ENCODE measurements at regions not wholly inside any gene's neighbourhood (a gene's known extent, or its start where the extent isn't known, plus 50 kb on each side); places are given as distances from the start of the nearest gene placed in this dataset.
"Not testable (repeated sequence)": the region's sequence is repeated elsewhere in the genome, so short reads cannot be mapped to it uniquely, and the experiment has no call there.

DNA sequence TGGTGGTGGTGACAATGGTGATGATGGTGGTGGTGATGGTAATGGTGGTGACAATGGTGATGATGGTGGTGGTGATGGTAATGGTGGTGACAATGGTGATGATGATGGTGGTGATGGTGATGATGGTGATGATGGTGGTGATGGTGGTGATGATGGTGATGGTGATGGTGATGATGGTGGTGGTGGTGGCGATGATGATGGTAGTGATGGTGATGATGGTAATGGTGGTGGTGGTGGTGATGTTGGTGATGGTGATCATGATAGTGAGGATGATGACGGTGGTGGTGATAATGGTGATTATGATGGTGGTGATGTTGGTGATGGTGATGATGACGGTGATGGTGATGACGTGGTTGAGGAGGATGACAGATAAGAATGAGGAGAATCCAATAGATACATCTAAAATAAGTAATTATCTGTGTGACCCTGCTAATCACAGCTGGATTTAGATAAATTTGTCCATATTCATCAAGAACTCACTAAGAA, 170.7 kb upstream of the SFSWAP start:
- H3K4me3 Mint-ChIP-seq (ENCODE audit: unreplicated experiment), result no peak overlapping the region

DNA sequence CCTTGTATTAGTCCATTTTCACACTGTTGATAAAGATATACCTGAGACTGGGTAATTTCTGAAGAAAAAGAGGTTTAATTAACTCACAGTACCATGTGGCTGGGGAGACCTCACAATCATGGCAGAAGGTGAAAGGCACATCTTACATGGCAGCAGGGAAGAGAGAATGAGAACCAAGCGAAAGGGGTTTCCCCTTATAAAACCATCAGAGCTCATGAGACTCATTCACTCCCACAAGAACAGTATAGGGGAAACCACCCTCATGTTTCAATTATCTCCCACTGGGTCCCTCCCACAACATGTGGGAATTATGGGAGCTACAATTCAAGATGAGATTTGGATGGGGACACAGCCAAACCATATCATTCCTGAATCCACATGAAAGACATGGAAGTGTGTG, 169.4 kb upstream of the SFSWAP start:
- not testable (repeated sequence) for H3K27ac Mint-ChIP-seq (ENCODE audit: unreplicated experiment); H3K4me3 Mint-ChIP-seq (ENCODE audit: unreplicated experiment); H3K36me3 Mint-ChIP-seq (ENCODE audit: unreplicated experiment); H3K9me3 Mint-ChIP-seq (ENCODE audit: unreplicated experiment); DNase-seq (ENCODE audit: extremely low spot score, unreplicated experiment); H3K4me1 Mint-ChIP-seq (ENCODE audit: unreplicated experiment); H3K27me3 Mint-ChIP-seq (ENCODE audit: unreplicated experiment)

More for the DNA sequence above, 170.7 kb upstream of the SFSWAP start:
- no peak for DNase-seq (ENCODE audit: extremely low spot score, unreplicated experiment)
- H3K4me1 Mint-ChIP-seq (ENCODE audit: unreplicated experiment), result no peaks in the 10 kb centered on the region
- TF ChIP-seq CTCF (IDR thresholded peaks at IDR 0.05), result no peak
- H3K9me3 Mint-ChIP-seq (ENCODE audit: unreplicated experiment), result no peaks in the 10 kb centered on the region
- H3K27me3 Mint-ChIP-seq (ENCODE audit: unreplicated experiment), result no peaks in the 10 kb centered on the region
- H3K36me3 Mint-ChIP-seq (ENCODE audit: unreplicated experiment), result no peaks in the 10 kb centered on the region
- no peak overlapping the region for H3K27ac Mint-ChIP-seq (ENCODE audit: unreplicated experiment)

DNA sequence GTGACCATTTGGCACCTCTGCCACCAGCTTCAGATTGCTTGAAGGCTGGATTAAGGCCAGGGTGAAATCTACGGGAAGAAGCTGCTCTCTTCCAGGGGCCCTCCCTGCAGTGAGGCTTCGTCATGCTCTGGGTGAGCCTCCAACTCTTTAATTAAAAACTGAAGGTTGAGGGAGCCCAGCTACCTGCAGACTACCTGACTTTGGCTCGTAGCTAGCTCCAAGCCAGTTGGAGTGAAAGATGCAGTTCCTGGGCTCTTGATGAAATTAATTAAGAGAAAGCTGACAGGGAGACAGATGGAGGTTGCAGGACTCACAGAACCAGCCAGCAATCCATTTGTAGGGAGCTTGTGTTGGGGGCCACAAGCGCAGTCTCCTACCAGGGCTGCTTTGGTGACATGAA, 168.5 kb upstream of the SFSWAP start:
- Mint-ChIP-seq H3K4me3 (ENCODE audit: unreplicated experiment) (no peak overlapping the region), H3K36me3 (ENCODE audit: unreplicated experiment) (no peaks in the 10 kb centered on the region), H3K27ac (ENCODE audit: unreplicated experiment) (no peak overlapping the region), H3K9me3 (ENCODE audit: unreplicated experiment) (no peaks in the 10 kb centered on the region), H3K27me3 (ENCODE audit: unreplicated experiment) (no peaks in the 10 kb centered on the region), H3K4me1 (ENCODE audit: unreplicated experiment) (no peaks in the 10 kb centered on the region)
- no peak for TF ChIP-seq CTCF (IDR thresholded peaks at IDR 0.05)
- DNase-seq (ENCODE audit: extremely low spot score, unreplicated experiment), result no peak

- DNase-seq (ENCODE audit: extremely low spot score, unreplicated experiment), result no peak
- Mint-ChIP-seq H3K4me1 (ENCODE audit: unreplicated experiment) (no peaks in the 10 kb centered on the region), H3K27ac (ENCODE audit: unreplicated experiment) (no peak overlapping the region), H3K27me3 (ENCODE audit: unreplicated experiment) (no peaks in the 10 kb centered on the region), H3K9me3 (ENCODE audit: unreplicated experiment) (no peaks in the 10 kb centered on the region), H3K36me3 (ENCODE audit: unreplicated experiment) (no peaks in the 10 kb centered on the region), H3K4me3 (ENCODE audit: unreplicated experiment) (no peak overlapping the region)
- no peak for TF ChIP-seq CTCF (IDR thresholded peaks at IDR 0.05)
Observed at GRCh38 chr12:131543040-131543439, 167.8 kb upstream of the SFSWAP start.

DNA sequence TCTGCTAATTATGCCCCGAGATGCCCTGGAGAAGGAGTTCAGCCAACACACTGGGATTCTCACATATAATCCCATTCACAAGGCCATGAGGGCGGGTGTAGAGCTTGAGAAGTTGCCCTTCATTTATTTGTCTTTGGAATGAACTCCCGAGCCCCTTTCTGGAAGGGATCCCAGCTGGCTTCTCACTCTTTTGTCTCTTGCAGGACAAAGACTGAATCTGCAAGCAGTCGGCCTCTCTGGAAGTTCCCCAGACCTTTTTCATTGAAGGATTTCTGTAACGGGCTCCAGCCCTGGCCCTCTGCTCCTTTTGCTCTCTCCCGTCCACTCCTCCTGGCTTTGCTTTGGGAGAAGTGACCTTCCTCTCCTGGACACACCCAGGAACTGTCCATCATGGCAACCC, 163.3 kb upstream of the SFSWAP start:
- Mint-ChIP-seq H3K9me3 (ENCODE audit: unreplicated experiment) (no peaks in the 10 kb centered on the region), H3K27me3 (ENCODE audit: unreplicated experiment) (no peaks in the 10 kb centered on the region), H3K27ac (ENCODE audit: unreplicated experiment) (no peak overlapping the region), H3K36me3 (ENCODE audit: unreplicated experiment) (no peaks in the 10 kb centered on the region), H3K4me3 (ENCODE audit: unreplicated experiment) (no peak overlapping the region), H3K4me1 (ENCODE audit: unreplicated experiment) (no peaks in the 10 kb centered on the region)
- DNase-seq (ENCODE audit: extremely low spot score, unreplicated experiment), result no peak
- TF ChIP-seq CTCF (IDR thresholded peaks at IDR 0.05), result no peak

GRCh38 chr12:131550121-131550520, 160.8 kb upstream of the SFSWAP start:
- DNase-seq (ENCODE audit: extremely low spot score, unreplicated experiment), result no peak
- Mint-ChIP-seq H3K27ac (ENCODE audit: unreplicated experiment) (no peak overlapping the region), H3K4me3 (ENCODE audit: unreplicated experiment) (no peak overlapping the region), H3K4me1 (ENCODE audit: unreplicated experiment) (no peaks in the 10 kb centered on the region), H3K27me3 (ENCODE audit: unreplicated experiment) (no peaks in the 10 kb centered on the region), H3K9me3 (ENCODE audit: unreplicated experiment) (no peaks in the 10 kb centered on the region), H3K36me3 (ENCODE audit: unreplicated experiment) (no peaks in the 10 kb centered on the region)
- TF ChIP-seq CTCF (IDR thresholded peaks at IDR 0.05), result no peak
